T47D (cell line): ENCODE measurements at regions not wholly inside any gene's neighbourhood (a gene's known extent, or its start where the extent isn't known, plus 50 kb on each side); places are given as distances from the start of the nearest gene placed in this dataset.
"Not testable (repeated sequence)": the region's sequence is repeated elsewhere in the genome, so short reads cannot be mapped to it uniquely, and the experiment has no call there.

ENCODE experiments used
- DNase-seq, 2 experiments: peaks; one replicate each; pipeline versions ENCODE4 v3.0.0 to v3.0.0-alpha.2; 2011 to 2012; ENCODE audit warnings: low read depth in 1 of 2, low spot score in 1 of 2
- JUND ChIP-seq: IDR thresholded peaks from 2 replicates; pipeline ENCODE4 v1.6.1; 2012; ENCODE audit warnings: low read depth
- in situ Hi-C: cut with HindIII; loops from 2 replicates; pipeline ENCODE4 v1.10.0; 2016; ENCODE audit warnings: low sequenced_read_pairs, low pct_unique_long_range_greater_than_20kb

DNA sequence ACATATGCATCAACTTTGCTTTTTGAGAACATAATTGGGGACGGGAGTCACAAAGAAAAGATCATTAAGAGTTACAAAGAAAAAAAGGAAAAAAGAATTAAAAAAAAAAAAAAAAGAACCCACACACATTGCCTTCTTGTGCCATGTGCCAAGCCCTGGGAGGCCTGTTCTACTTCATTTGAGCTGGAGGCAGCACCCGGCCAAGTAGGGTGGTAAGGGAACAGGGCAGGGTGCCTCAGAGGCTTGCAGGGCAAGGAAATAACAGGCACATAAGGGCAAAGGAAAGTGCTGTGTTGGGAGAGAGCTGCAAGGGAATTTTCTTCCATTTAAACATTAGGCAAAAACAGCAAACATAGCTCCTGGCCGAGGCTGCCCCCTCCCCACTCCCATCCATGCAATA lies 418.0 kb downstream of the TMEM182 start:
- in situ Hi-C loops: no loop called here
- no peak for TF ChIP-seq JUND

DNA sequence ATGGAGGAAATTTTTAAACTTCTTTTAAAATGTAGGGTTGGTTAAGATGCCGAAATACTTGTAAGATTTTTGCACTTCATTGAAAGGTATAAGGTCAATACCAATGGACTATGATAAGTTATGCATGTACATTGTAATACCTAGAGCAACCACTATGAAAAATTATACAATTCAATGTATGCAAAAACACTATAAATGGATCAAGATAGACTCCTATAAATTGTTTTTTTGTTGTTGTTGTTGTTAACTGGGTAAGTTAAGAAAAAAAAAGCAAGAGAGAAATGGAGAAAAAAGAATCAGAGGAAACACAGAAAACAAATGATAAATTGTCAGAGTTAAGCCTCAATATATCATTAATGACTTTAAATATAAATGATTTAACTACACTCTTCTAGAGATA lies 421.2 kb downstream of the TMEM182 start:
- no peak for DNase-seq
- in situ Hi-C loops: no loop called here
- TF ChIP-seq JUND: no peak

More for the DNA sequence above, 418.0 kb downstream of the TMEM182 start:
- no peak for DNase-seq

GRCh38 chr2:103196802-103197201 lies 435.0 kb downstream of the TMEM182 start:
- TF ChIP-seq JUND: no peak
- in situ Hi-C loops: no loop called here
- DNase-seq: no peak

GRCh38 chr2:103200774-103201173 lies 438.9 kb downstream of the TMEM182 start:
- in situ Hi-C loops, DNase-seq: not testable (repeated sequence)

GRCh38 chr2:103208916-103209315 lies 447.1 kb downstream of the TMEM182 start:
- in situ Hi-C loops: no loop called here
- no peak for DNase-seq
- TF ChIP-seq JUND: no peak

GRCh38 chr2:103213028-103213542 lies 451.3 kb downstream of the TMEM182 start:
- TF ChIP-seq JUND: no peak
- in situ Hi-C loops: no loop called here
- no peak for DNase-seq

- no peak for TF ChIP-seq JUND
- no peak for DNase-seq
- in situ Hi-C loops: no loop called here
Observed at GRCh38 chr2:103218516-103218915, 456.7 kb downstream of the TMEM182 start.

- no peak for TF ChIP-seq JUND
- in situ Hi-C loops: no loop called here
- DNase-seq: no peak
Observed at GRCh38 chr2:103219398-103219797, 457.6 kb downstream of the TMEM182 start.

- in situ Hi-C loops: no loop called here
- no peak for TF ChIP-seq JUND
Observed at GRCh38 chr2:103222969-103223368, 461.1 kb downstream of the TMEM182 start.

DNA sequence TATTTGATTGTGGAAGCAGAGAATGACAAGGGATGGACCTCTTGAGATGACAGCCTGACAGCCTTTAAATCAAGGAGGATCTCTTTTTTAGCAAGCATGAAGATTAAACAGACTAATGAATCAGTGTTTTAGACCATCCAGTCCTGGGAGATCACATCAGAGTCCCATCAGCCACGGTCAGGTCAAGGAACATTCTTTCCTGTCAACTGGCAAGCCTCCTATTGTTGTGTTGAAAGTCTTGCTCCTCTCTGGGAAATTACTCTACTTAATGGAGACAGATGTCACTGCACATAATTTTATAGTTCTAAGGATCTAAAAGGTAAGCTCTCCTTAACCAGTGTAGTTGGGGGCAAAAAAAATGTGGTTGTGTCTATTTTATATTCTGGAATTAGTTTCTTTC lies 469.0 kb downstream of the TMEM182 start:
- in situ Hi-C loops: no loop called here
- no peak for TF ChIP-seq JUND
- DNase-seq: no peak

More at GRCh38 chr2:103222969-103223368, 461.1 kb downstream of the TMEM182 start:
- DNase-seq: no peak

GRCh38 chr2:103232865-103233264 lies 471.0 kb downstream of the TMEM182 start:
- no peak for DNase-seq
- no peak for TF ChIP-seq JUND
- in situ Hi-C loops: no loop called here

- in situ Hi-C loops: no loop called here
- no peak for TF ChIP-seq JUND
- no peak for DNase-seq
Observed at GRCh38 chr2:103233691-103234090, 471.9 kb downstream of the TMEM182 start.

DNA sequence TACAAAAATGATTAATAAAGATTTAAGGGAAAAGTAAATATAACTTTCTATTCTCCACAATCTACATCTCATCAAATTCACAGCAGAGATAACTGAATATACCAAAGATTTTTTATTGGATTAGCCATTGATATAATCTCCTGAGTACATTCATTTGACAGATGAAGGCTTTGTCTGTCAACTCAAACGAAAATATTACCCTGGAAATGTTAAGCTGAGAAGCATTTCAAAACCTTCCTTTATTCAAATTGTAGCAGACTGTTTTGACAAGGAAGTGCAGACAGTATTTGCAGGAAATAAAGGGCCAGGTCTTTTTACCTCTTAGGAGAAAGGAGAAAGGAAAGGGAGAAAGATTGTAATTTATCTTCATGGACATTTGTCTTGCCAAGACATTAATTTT lies 473.5 kb downstream of the TMEM182 start:
- TF ChIP-seq JUND: no peak
- in situ Hi-C loops: no loop called here
- DNase-seq: no peak

GRCh38 chr2:103249462-103249861 lies 487.6 kb downstream of the TMEM182 start:
- DNase-seq: no peak
- TF ChIP-seq JUND: no peak
- in situ Hi-C loops: no loop called here

GRCh38 chr2:103252781-103253180 lies 490.9 kb downstream of the TMEM182 start:
- TF ChIP-seq JUND: no peak
- in situ Hi-C loops: no loop called here
- DNase-seq: no peak
